ENCODE measurements at regions not wholly inside any gene's neighbourhood (a gene's known extent, or its start where the extent isn't known, plus 50 kb on each side); places are given as distances from the start of the nearest gene placed in this dataset.

DNA sequence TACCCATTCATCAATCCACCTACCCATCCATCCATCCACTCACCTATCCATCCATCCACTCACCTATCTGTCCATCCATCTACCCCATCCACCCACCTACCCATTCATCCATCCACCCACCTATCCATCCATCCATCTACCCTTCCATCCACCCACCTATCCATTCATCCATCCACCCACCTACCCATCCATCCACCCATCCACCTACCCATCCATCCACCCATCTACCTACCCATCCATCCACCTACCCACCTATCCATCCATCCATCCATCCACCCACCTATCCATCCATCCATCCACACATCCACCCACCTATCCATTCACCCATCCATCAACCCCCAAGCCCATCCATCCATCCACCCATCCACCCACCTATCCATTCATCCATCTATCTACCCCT lies 267.1 kb downstream of the MRTFB start:
- Histone ChIP-seq H2AFZ (ENCODE audit: low read length) (no peak overlapping the region), H3K9me2 (replicated peaks; ENCODE audit: low read depth, low read length) (no peaks in the 10 kb centered on the region), H3K36me3 (ENCODE audit: insufficient read depth, low read length) (no peaks in the 10 kb centered on the region), H3K4me2 (ENCODE audit: low read depth, low read length, poor library complexity, severe bottlenecking) (no peak overlapping the region), H3K9ac (ENCODE audit: low read depth, low read length, poor library complexity, severe bottlenecking) (no peak overlapping the region), H3F3A (ENCODE audit: low read depth) (no peaks in the 10 kb centered on the region), H3K4me3 (ENCODE audit: low read length, poor library complexity, severe bottlenecking) (no peak overlapping the region), H3K9me3 (ENCODE audit: insufficient read depth, low read depth, low read length) (no peaks in the 10 kb centered on the region), H3K79me2 (ENCODE audit: insufficient read depth, low read length) (no peaks in the 10 kb centered on the region), H4K20me1 (ENCODE audit: insufficient read depth, low read length, poor library complexity, severe bottlenecking) (no peaks in the 10 kb centered on the region), H3K27me3 (ENCODE audit: insufficient read depth, low read length, poor library complexity, severe bottlenecking) (no peaks in the 10 kb centered on the region), H3K4me1 (ENCODE audit: insufficient read depth, low read length, poor library complexity, severe bottlenecking) (no peaks in the 10 kb centered on the region)
- TF ChIP-seq, protein P1, sequence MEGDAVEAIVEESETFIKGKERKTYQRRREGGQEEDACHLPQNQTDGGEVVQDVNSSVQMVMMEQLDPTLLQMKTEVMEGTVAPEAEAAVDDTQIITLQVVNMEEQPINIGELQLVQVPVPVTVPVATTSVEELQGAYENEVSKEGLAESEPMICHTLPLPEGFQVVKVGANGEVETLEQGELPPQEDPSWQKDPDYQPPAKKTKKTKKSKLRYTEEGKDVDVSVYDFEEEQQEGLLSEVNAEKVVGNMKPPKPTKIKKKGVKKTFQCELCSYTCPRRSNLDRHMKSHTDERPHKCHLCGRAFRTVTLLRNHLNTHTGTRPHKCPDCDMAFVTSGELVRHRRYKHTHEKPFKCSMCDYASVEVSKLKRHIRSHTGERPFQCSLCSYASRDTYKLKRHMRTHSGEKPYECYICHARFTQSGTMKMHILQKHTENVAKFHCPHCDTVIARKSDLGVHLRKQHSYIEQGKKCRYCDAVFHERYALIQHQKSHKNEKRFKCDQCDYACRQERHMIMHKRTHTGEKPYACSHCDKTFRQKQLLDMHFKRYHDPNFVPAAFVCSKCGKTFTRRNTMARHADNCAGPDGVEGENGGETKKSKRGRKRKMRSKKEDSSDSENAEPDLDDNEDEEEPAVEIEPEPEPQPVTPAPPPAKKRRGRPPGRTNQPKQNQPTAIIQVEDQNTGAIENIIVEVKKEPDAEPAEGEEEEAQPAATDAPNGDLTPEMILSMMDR (conservative IDR thresholded peaks at IDR 0.05; ENCODE audit: low read length): no peak
- TF ChIP-seq EZH2phosphoT487 (IDR thresholded peaks at IDR 0.05; ENCODE audit: borderline replicate concordance): no peak

DNA sequence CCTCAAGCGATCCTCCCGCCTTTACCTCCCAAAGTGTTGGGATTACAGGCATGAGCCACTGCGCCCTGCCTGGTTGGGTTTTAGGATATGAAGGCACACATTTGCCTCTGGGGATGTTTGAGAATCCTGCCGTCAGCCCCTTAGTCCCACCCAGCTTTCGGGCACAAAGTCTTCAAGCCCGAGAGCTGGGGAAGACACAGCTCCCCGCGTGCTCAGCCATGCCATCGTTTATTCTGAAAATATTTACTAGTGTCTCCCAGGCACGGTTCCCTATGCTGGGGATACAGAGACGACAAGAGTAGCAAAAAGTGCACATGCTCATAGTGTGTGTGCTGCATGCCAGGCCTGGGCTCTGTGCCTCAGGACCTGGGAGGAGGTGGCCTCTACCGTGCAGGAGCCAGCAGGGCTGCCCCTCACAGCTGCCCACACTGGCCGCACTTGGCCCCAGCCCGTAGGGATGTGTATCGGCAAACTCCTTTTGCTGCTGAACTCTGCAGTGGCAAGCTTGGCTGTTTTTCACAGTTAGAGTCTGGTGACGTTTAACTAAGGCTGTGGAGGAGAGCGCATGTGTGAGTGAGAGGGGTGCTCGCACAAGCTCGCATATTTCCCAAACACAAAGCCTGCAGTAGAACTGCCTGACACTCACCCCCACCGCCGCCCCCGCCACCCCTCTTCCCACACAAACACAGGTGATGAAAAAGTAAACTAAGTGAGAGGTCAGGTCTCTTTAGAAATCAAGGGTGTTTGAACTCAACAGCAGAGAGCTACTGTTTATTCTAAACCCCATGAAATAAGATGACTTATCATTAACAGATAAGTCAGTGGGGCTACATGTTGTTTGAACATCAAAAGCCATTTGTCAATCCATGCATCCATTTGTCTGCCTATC lies 266.4 kb downstream of the MRTFB start:
- Histone ChIP-seq H3F3A (ENCODE audit: low read depth) (no peaks in the 10 kb centered on the region), H2AFZ (ENCODE audit: low read length) (no peak overlapping the region), H3K9me3 (ENCODE audit: insufficient read depth, low read depth, low read length) (no peaks in the 10 kb centered on the region), H3K27me3 (ENCODE audit: insufficient read depth, low read length, poor library complexity, severe bottlenecking) (no peaks in the 10 kb centered on the region), H3K4me1 (ENCODE audit: insufficient read depth, low read length, poor library complexity, severe bottlenecking) (no peaks in the 10 kb centered on the region), H3K79me2 (ENCODE audit: insufficient read depth, low read length) (no peaks in the 10 kb centered on the region), H4K20me1 (ENCODE audit: insufficient read depth, low read length, poor library complexity, severe bottlenecking) (no peaks in the 10 kb centered on the region), H3K4me3 (ENCODE audit: low read length, poor library complexity, severe bottlenecking) (no peak overlapping the region), H3K4me2 (ENCODE audit: low read depth, low read length, poor library complexity, severe bottlenecking) (no peak overlapping the region), H3K36me3 (ENCODE audit: insufficient read depth, low read length) (no peaks in the 10 kb centered on the region), H3K9ac (ENCODE audit: low read depth, low read length, poor library complexity, severe bottlenecking) (no peak overlapping the region), H3K9me2 (replicated peaks; ENCODE audit: low read depth, low read length) (no peaks in the 10 kb centered on the region)
- TF ChIP-seq, protein P1 (conservative IDR thresholded peaks at IDR 0.05; ENCODE audit: low read length): no peak
- TF ChIP-seq EZH2phosphoT487 (IDR thresholded peaks at IDR 0.05; ENCODE audit: borderline replicate concordance): no peak

DNA sequence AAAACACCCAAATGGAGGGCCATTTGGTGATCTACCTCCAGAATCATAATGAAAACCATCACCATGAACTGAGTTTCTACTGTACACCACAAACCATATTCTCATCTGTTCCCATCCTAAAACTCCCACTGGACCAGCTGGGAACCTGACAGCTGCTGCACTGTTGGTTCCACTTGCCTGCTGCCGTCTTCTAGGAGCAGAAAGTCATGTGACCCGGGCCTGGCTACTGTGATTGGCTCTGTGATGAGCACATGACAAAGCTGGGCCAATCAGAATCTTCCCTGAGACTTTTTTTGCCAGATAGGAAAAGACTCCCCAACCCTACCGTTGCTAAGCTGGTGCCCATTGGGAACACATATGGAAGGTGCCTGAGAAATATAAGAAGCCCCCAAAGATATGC lies 264.2 kb downstream of the MRTFB start:
- Histone ChIP-seq H3K4me3 (ENCODE audit: low read length, poor library complexity, severe bottlenecking) (no peak overlapping the region), H3K27me3 (ENCODE audit: insufficient read depth, low read length, poor library complexity, severe bottlenecking) (no peaks in the 10 kb centered on the region), H3K9me3 (ENCODE audit: insufficient read depth, low read depth, low read length) (no peaks in the 10 kb centered on the region), H3F3A (ENCODE audit: low read depth) (no peaks in the 10 kb centered on the region), H3K9me2 (replicated peaks; ENCODE audit: low read depth, low read length) (no peaks in the 10 kb centered on the region), H2AFZ (ENCODE audit: low read length) (no peak overlapping the region), H3K79me2 (ENCODE audit: insufficient read depth, low read length) (no peaks in the 10 kb centered on the region), H3K4me2 (ENCODE audit: low read depth, low read length, poor library complexity, severe bottlenecking) (no peak overlapping the region), H4K20me1 (ENCODE audit: insufficient read depth, low read length, poor library complexity, severe bottlenecking) (no peaks in the 10 kb centered on the region), H3K9ac (ENCODE audit: low read depth, low read length, poor library complexity, severe bottlenecking) (no peak overlapping the region), H3K4me1 (ENCODE audit: insufficient read depth, low read length, poor library complexity, severe bottlenecking) (no peaks in the 10 kb centered on the region), H3K36me3 (ENCODE audit: insufficient read depth, low read length) (no peaks in the 10 kb centered on the region)
- no peak for TF ChIP-seq EZH2phosphoT487 (IDR thresholded peaks at IDR 0.05; ENCODE audit: borderline replicate concordance)
- TF ChIP-seq, protein P1 (conservative IDR thresholded peaks at IDR 0.05; ENCODE audit: low read length): no peak

Data from Loucy (cell line).